ENCODE measurements at regions not wholly inside any gene's neighbourhood (a gene's known extent, or its start where the extent isn't known, plus 50 kb on each side); places are given as distances from the start of the nearest gene placed in this dataset.

DNA sequence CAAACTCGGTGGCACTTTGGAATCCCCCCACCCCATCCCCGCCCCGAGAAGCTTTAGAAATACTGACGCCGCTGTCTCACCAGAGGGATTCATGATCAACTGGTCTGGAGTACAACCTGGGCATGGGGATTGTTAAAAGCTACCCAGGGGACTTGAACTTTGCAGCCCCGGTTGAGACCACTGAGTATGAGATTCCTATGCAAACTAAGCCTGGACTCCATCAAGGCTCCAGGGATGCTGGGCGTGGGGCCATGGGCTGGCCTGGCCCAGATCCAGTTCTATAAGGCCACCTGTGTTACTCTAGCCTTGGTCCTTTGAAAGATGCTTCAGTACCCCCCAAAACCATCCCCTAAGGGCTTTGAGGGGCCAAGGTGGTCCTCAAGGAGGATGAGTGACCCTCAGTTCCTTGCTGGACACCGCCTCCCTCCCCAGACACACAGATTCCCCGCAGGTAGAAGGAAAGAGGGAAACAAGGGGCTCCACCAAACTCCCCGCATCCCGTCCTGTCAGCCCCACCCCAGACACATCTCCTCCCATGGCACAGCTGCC is 68.5 kb downstream of the MRPL36 start:
- H3K27me3 ChIP-seq: no peaks in the 10 kb centered on the region
- no peak for DNase-seq (ENCODE audit: low spot score)
- H3K27ac ChIP-seq: no peak overlapping the region
- H3K36me3 ChIP-seq (replicated peaks; ENCODE audit: insufficient read depth, low read depth): no peaks in the 10 kb centered on the region
- no peaks in the 10 kb centered on the region for H3K9me2 ChIP-seq (replicated peaks; ENCODE audit: insufficient read depth)
- no peak overlapping the region for H2AFZ ChIP-seq
- 85% methylated on average over 11 of the region's 11 CpGs for WGBS (ENCODE audit: low lambda C conversion rate, missing lambda C conversion rate)
- no peaks in the 10 kb centered on the region for H3K4me1 ChIP-seq (ENCODE audit: insufficient read depth)
- H3K79me2 ChIP-seq: no peaks in the 10 kb centered on the region
- H4K20me1 ChIP-seq (ENCODE audit: insufficient read depth, poor library complexity, severe bottlenecking): no peaks in the 10 kb centered on the region
- TF ChIP-seq EZH2phosphoT487 (IDR thresholded peaks at IDR 0.05; ENCODE audit: low read depth, severe bottlenecking, unreplicated experiment) (no peak), EZH2 (IDR thresholded peaks at IDR 0.05; ENCODE audit: borderline replicate concordance) (no peak)
- TF ChIP-seq, protein P1, sequence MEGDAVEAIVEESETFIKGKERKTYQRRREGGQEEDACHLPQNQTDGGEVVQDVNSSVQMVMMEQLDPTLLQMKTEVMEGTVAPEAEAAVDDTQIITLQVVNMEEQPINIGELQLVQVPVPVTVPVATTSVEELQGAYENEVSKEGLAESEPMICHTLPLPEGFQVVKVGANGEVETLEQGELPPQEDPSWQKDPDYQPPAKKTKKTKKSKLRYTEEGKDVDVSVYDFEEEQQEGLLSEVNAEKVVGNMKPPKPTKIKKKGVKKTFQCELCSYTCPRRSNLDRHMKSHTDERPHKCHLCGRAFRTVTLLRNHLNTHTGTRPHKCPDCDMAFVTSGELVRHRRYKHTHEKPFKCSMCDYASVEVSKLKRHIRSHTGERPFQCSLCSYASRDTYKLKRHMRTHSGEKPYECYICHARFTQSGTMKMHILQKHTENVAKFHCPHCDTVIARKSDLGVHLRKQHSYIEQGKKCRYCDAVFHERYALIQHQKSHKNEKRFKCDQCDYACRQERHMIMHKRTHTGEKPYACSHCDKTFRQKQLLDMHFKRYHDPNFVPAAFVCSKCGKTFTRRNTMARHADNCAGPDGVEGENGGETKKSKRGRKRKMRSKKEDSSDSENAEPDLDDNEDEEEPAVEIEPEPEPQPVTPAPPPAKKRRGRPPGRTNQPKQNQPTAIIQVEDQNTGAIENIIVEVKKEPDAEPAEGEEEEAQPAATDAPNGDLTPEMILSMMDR (IDR thresholded peaks at IDR 0.05; ENCODE audit: poor library complexity): no peak
- H3K4me2 ChIP-seq: no peak overlapping the region
- no peak overlapping the region for H3K4me3 ChIP-seq
- H3K9me3 ChIP-seq (ENCODE audit: low read depth): no peaks in the 10 kb centered on the region

DNA sequence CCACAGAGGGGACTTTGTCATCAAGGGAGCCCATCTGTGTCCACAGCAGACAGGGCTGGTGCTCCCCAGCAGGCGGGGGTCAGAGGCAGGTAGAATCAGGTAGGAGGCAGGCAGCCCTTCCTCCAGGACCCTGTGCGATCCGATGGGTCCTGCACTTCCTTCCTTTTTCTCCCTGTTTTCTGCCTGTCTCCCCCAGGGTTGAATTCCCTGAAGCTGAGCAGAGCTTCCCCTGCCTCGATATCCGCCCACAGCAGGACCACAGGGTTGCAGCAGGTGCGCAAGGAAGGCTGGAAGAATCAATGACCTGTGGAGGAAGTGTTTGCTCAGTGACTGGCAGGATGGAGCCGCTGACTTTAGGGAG is 69.2 kb downstream of the MRPL36 start:
- H3K27me3 ChIP-seq: no peaks in the 10 kb centered on the region
- no peak overlapping the region for H3K27ac ChIP-seq
- no peak overlapping the region for H3K4me3 ChIP-seq
- no peaks in the 10 kb centered on the region for H3K79me2 ChIP-seq
- DNase-seq (ENCODE audit: low spot score): no peak
- no peaks in the 10 kb centered on the region for H3K9me3 ChIP-seq (ENCODE audit: low read depth)
- H2AFZ ChIP-seq: no peak overlapping the region
- 88% methylated on average over 7 of the region's 7 CpGs for WGBS (ENCODE audit: low lambda C conversion rate, missing lambda C conversion rate)
- no peaks in the 10 kb centered on the region for H3K4me1 ChIP-seq (ENCODE audit: insufficient read depth)
- H3K9me2 ChIP-seq (replicated peaks; ENCODE audit: insufficient read depth): no peaks in the 10 kb centered on the region
- no peaks in the 10 kb centered on the region for H4K20me1 ChIP-seq (ENCODE audit: insufficient read depth, poor library complexity, severe bottlenecking)
- no peak overlapping the region for H3K4me2 ChIP-seq
- TF ChIP-seq EZH2 (IDR thresholded peaks at IDR 0.05; ENCODE audit: borderline replicate concordance) (no peak), EZH2phosphoT487 (IDR thresholded peaks at IDR 0.05; ENCODE audit: low read depth, severe bottlenecking, unreplicated experiment) (no peak)
- TF ChIP-seq, protein P1 (IDR thresholded peaks at IDR 0.05; ENCODE audit: poor library complexity): no peak
- H3K36me3 ChIP-seq (replicated peaks; ENCODE audit: insufficient read depth, low read depth): no peaks in the 10 kb centered on the region

DNA sequence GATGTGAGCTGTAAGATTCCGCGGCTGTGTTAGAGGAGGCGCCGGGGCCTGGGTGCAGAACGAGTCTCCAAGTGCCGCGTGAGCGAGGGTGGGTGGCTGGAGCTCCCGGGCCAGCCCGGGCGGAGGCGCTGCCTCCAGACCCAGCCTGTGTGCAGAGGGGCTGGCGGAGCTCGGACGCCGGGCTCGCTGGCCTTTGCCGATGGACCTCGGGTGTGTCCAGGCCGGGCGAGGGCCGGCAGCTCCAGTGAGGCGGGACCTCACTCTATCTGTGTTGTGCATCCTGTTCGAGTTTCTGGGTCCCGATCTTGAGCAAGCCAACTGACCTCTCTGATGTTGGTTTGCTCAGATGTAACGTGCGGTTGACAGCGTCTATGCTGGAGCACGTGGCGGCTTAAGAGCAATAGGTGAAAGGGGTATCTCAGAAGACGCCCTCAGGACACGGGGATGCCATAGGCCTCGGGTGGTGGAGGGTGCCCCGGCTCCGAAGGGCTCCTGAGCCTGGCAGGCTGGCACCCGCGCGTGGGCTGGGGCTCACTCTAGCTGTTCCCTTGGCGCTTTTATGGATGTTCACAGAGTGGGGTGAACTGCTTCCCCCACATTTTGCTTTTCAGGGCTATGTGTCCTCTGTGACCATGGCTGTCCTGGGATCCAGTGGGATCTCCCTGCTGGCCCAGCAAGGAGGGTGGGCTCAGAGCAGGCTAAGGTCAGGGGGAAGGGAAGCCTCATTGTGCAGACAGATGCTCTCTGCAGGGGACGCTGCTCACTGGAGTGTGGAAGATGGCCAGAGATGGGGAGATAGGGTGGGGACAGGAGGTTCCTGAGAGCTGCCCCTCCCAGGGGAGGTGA is 69.8 kb downstream of the MRPL36 start:
- Histone ChIP-seq H3K9me3 (ENCODE audit: low read depth) (no peaks in the 10 kb centered on the region), H3K4me1 (ENCODE audit: insufficient read depth) (no peaks in the 10 kb centered on the region), H3K36me3 (replicated peaks; ENCODE audit: insufficient read depth, low read depth) (no peaks in the 10 kb centered on the region), H3K9me2 (replicated peaks; ENCODE audit: insufficient read depth) (no peaks in the 10 kb centered on the region), H3K79me2 (no peaks in the 10 kb centered on the region), H3K27ac (no peak overlapping the region), H3K4me2 (no peak overlapping the region), H3K27me3 (no peaks in the 10 kb centered on the region), H4K20me1 (ENCODE audit: insufficient read depth, poor library complexity, severe bottlenecking) (no peaks in the 10 kb centered on the region), H3K4me3 (no peak overlapping the region), H2AFZ (no peak overlapping the region)
- TF ChIP-seq EZH2 (IDR thresholded peaks at IDR 0.05; ENCODE audit: borderline replicate concordance): no peak
- TF ChIP-seq, protein P1 (IDR thresholded peaks at IDR 0.05; ENCODE audit: poor library complexity): no peak
- no peak for TF ChIP-seq EZH2phosphoT487 (IDR thresholded peaks at IDR 0.05; ENCODE audit: low read depth, severe bottlenecking, unreplicated experiment)
- no peak for DNase-seq (ENCODE audit: low spot score)
- 93% methylated on average over 40 of the region's 40 CpGs for WGBS (ENCODE audit: low lambda C conversion rate, missing lambda C conversion rate)
